MM.1S (cell line): ENCODE measurements at regions not wholly inside any gene's neighbourhood (a gene's known extent, or its start where the extent isn't known, plus 50 kb on each side); places are given as distances from the start of the nearest gene placed in this dataset.

ENCODE experiments used
- DNase-seq: peaks from one replicate; pipeline ENCODE4 v3.0.0-alpha.2; 2015
- H2AFZ ChIP-seq: fragments of 300-600 bp; sonication (generic); 2 replicates; pipeline ENCODE4 v1.6.0; 2016; ENCODE audit warnings: antibody characterized with exemption, low read length
- H3F3A ChIP-seq: fragments of 300-600 bp; sonication (generic); 2 replicates; pipeline ENCODE4 v1.6.1; 2016; ENCODE audit warnings: mild to moderate bottlenecking, antibody characterized with exemption, low read length, moderate library complexity, mixed read lengths; ENCODE audit not compliant: insufficient read depth
- H3K27ac ChIP-seq: fragments of 300-600 bp; sonication (generic); 2 replicates; pipeline ENCODE4 v1.5.1; 2016; ENCODE audit warnings: mild to moderate bottlenecking, low read length
- H3K27me3 ChIP-seq: fragments of 300-600 bp; sonication (generic); replicated peaks from 2 replicates; pipeline ENCODE4 v1.6.0; 2016; ENCODE audit warnings: low read length; ENCODE audit not compliant: insufficient read depth
- H3K36me3 ChIP-seq: fragments of 300-600 bp; sonication (generic); replicated peaks from 2 replicates; pipeline ENCODE4 v1.6.1; 2016; ENCODE audit warnings: mild to moderate bottlenecking, low read length, mixed read lengths; ENCODE audit not compliant: insufficient read depth
- H3K4me1 ChIP-seq: fragments of 300-600 bp; sonication (generic); 2 replicates; pipeline ENCODE4 v1.6.1; 2016; ENCODE audit warnings: low read length, mixed read lengths
- H3K4me2 ChIP-seq: fragments of 300-600 bp; sonication (generic); 2 replicates; pipeline ENCODE4 v1.6.0; 2016; ENCODE audit warnings: low read depth, low read length
- H3K4me3 ChIP-seq: fragments of 300-600 bp; sonication (generic); 2 replicates; pipeline ENCODE4 v1.5.1; 2016; ENCODE audit warnings: low read length, mixed read lengths
- H3K79me2 ChIP-seq: fragments of 300-600 bp; sonication (generic); 2 replicates; pipeline ENCODE4 v1.6.1; 2016; ENCODE audit warnings: mixed run types, low read length, mixed read lengths
- H3K9ac ChIP-seq: fragments of 300-600 bp; sonication (generic); 2 replicates; pipeline ENCODE4 v1.6.1; 2016; ENCODE audit warnings: low read length, mixed read lengths
- H3K9me2 ChIP-seq: fragments of 300-600 bp; sonication (generic); replicated peaks from 2 replicates; pipeline ENCODE4 v1.6.1; 2016; ENCODE audit warnings: mild to moderate bottlenecking, low read length, mixed read lengths; ENCODE audit not compliant: insufficient read depth
- H3K9me3 ChIP-seq: fragments of 300-600 bp; sonication (generic); replicated peaks from 2 replicates; pipeline ENCODE4 v1.6.1; 2016; ENCODE audit warnings: mild to moderate bottlenecking, low read length, mixed read lengths; ENCODE audit not compliant: insufficient read depth
- H4K20me1 ChIP-seq: fragments of 300-600 bp; sonication (generic); 2 replicates; pipeline ENCODE4 v1.6.1; 2016; ENCODE audit warnings: mild to moderate bottlenecking, low read length, moderate library complexity, mixed read lengths; ENCODE audit not compliant: insufficient read depth
- EZH2 ChIP-seq: fragments of 300-600 bp; sonication (generic); optimal IDR thresholded peaks from 2 replicates; pipeline ENCODE3; 2017; ENCODE audit warnings: low read depth, mild to moderate bottlenecking, antibody characterized with exemption, low read length, mixed read lengths
- EZH2phosphoT487 ChIP-seq: fragments of 300-600 bp; sonication (generic); IDR thresholded peaks from 2 replicates; pipeline ENCODE4 v1.6.1; 2018; ENCODE audit warnings: antibody characterized with exemption, low read length
- TF ChIP-seq, protein P1 (sequence below): fragments of 300-600 bp; sonication (generic); IDR thresholded peaks from 2 replicates; pipeline ENCODE4 v1.5.1; 2016; ENCODE audit warnings: antibody characterized with exemption, low read length, mixed read lengths

DNA sequence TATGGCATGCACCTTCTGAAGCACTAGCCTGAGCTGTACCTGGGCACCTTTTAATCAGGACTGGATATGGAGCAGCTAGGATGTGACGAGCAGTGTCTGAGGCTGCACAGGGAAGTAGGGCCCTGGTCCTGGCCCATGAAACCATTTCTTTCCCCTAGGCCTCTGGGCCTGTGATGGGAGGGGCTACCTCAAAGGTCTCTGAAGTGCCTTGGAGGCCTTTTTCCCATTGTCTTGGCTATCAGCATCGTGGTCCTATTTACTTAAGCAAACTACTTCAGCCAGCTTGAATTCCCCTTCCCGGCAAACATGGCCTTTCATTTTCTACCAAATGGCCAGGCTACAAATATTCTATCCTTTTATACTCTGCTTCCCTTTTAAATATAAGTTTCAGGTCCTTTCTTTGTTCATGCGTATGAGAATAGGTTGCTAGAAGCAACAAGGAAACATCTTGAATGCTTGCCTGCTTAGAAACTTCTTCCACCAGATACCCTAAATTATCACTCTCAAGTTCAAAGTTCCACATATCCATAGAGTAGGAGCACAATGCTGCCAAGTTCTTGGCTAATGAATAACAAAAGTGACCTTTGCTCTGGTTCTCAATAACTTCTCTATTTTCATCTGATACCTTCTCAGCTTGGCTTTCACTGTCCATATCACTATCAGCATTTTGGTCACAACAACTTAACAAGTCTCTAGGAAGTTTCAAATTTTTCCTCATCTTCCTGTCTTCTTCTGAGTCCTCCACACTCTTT, 673.1 kb downstream of the HTR1B start:
- H3K27me3 ChIP-seq, result no peaks in the 10 kb centered on the region
- H3K4me1 ChIP-seq, result no peaks in the 10 kb centered on the region
- no peak overlapping the region for H3K9ac ChIP-seq
- no peak overlapping the region for H2AFZ ChIP-seq
- no peaks in the 10 kb centered on the region for H4K20me1 ChIP-seq
- H3K9me2 ChIP-seq, result no peaks in the 10 kb centered on the region
- no peaks in the 10 kb centered on the region for H3K79me2 ChIP-seq
- H3K27ac ChIP-seq, result no peak overlapping the region
- no peaks in the 10 kb centered on the region for H3K36me3 ChIP-seq
- no peaks in the 10 kb centered on the region for H3K9me3 ChIP-seq
- no peak for DNase-seq
- no peak overlapping the region for H3K4me3 ChIP-seq
- TF ChIP-seq EZH2 (no peak), EZH2phosphoT487 (no peak)
- TF ChIP-seq, protein P1, sequence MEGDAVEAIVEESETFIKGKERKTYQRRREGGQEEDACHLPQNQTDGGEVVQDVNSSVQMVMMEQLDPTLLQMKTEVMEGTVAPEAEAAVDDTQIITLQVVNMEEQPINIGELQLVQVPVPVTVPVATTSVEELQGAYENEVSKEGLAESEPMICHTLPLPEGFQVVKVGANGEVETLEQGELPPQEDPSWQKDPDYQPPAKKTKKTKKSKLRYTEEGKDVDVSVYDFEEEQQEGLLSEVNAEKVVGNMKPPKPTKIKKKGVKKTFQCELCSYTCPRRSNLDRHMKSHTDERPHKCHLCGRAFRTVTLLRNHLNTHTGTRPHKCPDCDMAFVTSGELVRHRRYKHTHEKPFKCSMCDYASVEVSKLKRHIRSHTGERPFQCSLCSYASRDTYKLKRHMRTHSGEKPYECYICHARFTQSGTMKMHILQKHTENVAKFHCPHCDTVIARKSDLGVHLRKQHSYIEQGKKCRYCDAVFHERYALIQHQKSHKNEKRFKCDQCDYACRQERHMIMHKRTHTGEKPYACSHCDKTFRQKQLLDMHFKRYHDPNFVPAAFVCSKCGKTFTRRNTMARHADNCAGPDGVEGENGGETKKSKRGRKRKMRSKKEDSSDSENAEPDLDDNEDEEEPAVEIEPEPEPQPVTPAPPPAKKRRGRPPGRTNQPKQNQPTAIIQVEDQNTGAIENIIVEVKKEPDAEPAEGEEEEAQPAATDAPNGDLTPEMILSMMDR, result no peak
- no peak overlapping the region for H3K4me2 ChIP-seq
- H3F3A ChIP-seq, result no peaks in the 10 kb centered on the region

GRCh38 chr6:76789580-76789979, 673.7 kb downstream of the HTR1B start:
- no peak overlapping the region for H3K4me3 ChIP-seq
- no peaks in the 10 kb centered on the region for H3K27me3 ChIP-seq
- no peaks in the 10 kb centered on the region for H4K20me1 ChIP-seq
- no peaks in the 10 kb centered on the region for H3K4me1 ChIP-seq
- no peaks in the 10 kb centered on the region for H3K9me3 ChIP-seq
- H2AFZ ChIP-seq, result no peak overlapping the region
- no peaks in the 10 kb centered on the region for H3K79me2 ChIP-seq
- H3K27ac ChIP-seq, result no peak overlapping the region
- H3F3A ChIP-seq, result no peaks in the 10 kb centered on the region
- H3K9ac ChIP-seq, result no peak overlapping the region
- no peak for DNase-seq
- no peaks in the 10 kb centered on the region for H3K36me3 ChIP-seq
- TF ChIP-seq, protein P1, result no peak
- TF ChIP-seq EZH2, result no peak
- no peak for TF ChIP-seq EZH2phosphoT487
- H3K9me2 ChIP-seq, result no peaks in the 10 kb centered on the region
- H3K4me2 ChIP-seq, result no peak overlapping the region

DNA sequence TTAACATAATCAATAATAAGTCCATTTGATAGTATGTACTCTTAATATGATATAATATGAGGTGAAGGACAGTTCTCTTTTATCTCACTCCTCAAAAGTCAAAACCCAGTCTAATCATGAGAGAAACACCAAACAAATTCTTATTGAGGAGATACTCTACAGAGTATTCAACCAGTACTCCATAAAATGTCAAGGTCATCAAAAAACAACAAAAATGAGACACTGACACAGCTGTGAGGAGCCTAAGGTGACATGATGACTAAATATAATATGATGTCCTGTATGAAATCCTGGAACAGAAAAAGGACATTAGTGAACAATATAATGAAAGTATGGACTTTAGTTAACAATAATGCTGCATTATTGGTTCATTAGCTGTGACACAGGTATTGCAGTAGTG, 675.1 kb downstream of the HTR1B start:
- no peaks in the 10 kb centered on the region for H3K36me3 ChIP-seq
- no peak for DNase-seq
- no peaks in the 10 kb centered on the region for H3K9me3 ChIP-seq
- no peak overlapping the region for H3K27ac ChIP-seq
- H3K27me3 ChIP-seq, result no peaks in the 10 kb centered on the region
- no peak overlapping the region for H3K4me2 ChIP-seq
- no peaks in the 10 kb centered on the region for H3K4me1 ChIP-seq
- H4K20me1 ChIP-seq, result no peaks in the 10 kb centered on the region
- no peak overlapping the region for H3K9ac ChIP-seq
- no peak overlapping the region for H3K4me3 ChIP-seq
- H2AFZ ChIP-seq, result no peak overlapping the region
- no peaks in the 10 kb centered on the region for H3K9me2 ChIP-seq
- TF ChIP-seq, protein P1, result no peak
- no peak for TF ChIP-seq EZH2phosphoT487
- no peak for TF ChIP-seq EZH2
- no peaks in the 10 kb centered on the region for H3F3A ChIP-seq
- H3K79me2 ChIP-seq, result no peaks in the 10 kb centered on the region
